ENCODE measurements at regions not wholly inside any gene's neighbourhood (a gene's known extent, or its start where the extent isn't known, plus 50 kb on each side); places are given as distances from the start of the nearest gene placed in this dataset.

GRCh38 chr3:168383573-168383972 lies 287.8 kb upstream of the GOLIM4 start:
- no peak for DNase-seq (ENCODE audit: low spot score)

- no peak for DNase-seq (ENCODE audit: low spot score)
Observed at GRCh38 chr3:168371846-168372245, 276.1 kb upstream of the GOLIM4 start.

- DNase-seq (ENCODE audit: low spot score) = no peak
Observed at GRCh38 chr3:168364967-168365366, 269.2 kb upstream of the GOLIM4 start.

- DNase-seq (ENCODE audit: low spot score) = no peak
Observed at GRCh38 chr3:168362661-168363247, 267.0 kb upstream of the GOLIM4 start.

- no peak for DNase-seq (ENCODE audit: low spot score)
Observed at GRCh38 chr3:168362156-168362555, 266.4 kb upstream of the GOLIM4 start.

GRCh38 chr3:168360993-168361392 lies 265.3 kb upstream of the GOLIM4 start:
- DNase-seq (ENCODE audit: low spot score) = no peak

GRCh38 chr3:168342946-168343850 lies 247.5 kb upstream of the GOLIM4 start:
- DNase-seq (ENCODE audit: low spot score) = no peak

- DNase-seq (ENCODE audit: low spot score) = no peak
Observed at GRCh38 chr3:168341956-168342936, 246.5 kb upstream of the GOLIM4 start.

- no peak for DNase-seq (ENCODE audit: low spot score)
Observed at GRCh38 chr3:168341192-168341815, 245.6 kb upstream of the GOLIM4 start.

- DNase-seq (ENCODE audit: low spot score) = no peak
Observed at GRCh38 chr3:168338161-168338560, 242.4 kb upstream of the GOLIM4 start.

- DNase-seq (ENCODE audit: low spot score) = no peak
Observed at GRCh38 chr3:168336276-168336675, 240.6 kb upstream of the GOLIM4 start.

- DNase-seq (ENCODE audit: low spot score) = no peak
Observed at GRCh38 chr3:168333410-168333935, 237.7 kb upstream of the GOLIM4 start.

GRCh38 chr3:168331756-168332155 lies 236.0 kb upstream of the GOLIM4 start:
- no peak for DNase-seq (ENCODE audit: low spot score)

GRCh38 chr3:168330983-168331382 lies 235.3 kb upstream of the GOLIM4 start:
- DNase-seq (ENCODE audit: low spot score) = no peak

GRCh38 chr3:168327856-168328255 lies 232.1 kb upstream of the GOLIM4 start:
- DNase-seq (ENCODE audit: low spot score) = no peak

- no peak for DNase-seq (ENCODE audit: low spot score)
Observed at GRCh38 chr3:168325684-168326083, 230.0 kb upstream of the GOLIM4 start.

GRCh38 chr3:168322941-168323340 lies 227.2 kb upstream of the GOLIM4 start:
- no peak for DNase-seq (ENCODE audit: low spot score)

GRCh38 chr3:168314166-168314565 lies 218.4 kb upstream of the GOLIM4 start:
- no peak for DNase-seq (ENCODE audit: low spot score)

- DNase-seq (ENCODE audit: low spot score) = no peak
Observed at GRCh38 chr3:168312984-168313383, 217.3 kb upstream of the GOLIM4 start.

GRCh38 chr3:168307893-168308292 lies 212.2 kb upstream of the GOLIM4 start:
- no peak for DNase-seq (ENCODE audit: low spot score)

- DNase-seq (ENCODE audit: low spot score) = no peak
Observed at GRCh38 chr3:168295027-168295426, 199.3 kb upstream of the GOLIM4 start.

- DNase-seq (ENCODE audit: low spot score) = no peak
Observed at GRCh38 chr3:168292296-168292695, 196.6 kb upstream of the GOLIM4 start.
